Right forelimb (tissue), 1 donor: ENCODE measurements at regions not wholly inside any gene's neighbourhood (a gene's known extent, or its start where the extent isn't known, plus 50 kb on each side); places are given as distances from the start of the nearest gene placed in this dataset.

ENCODE experiments used
- DNase-seq: peaks from one replicate; pipeline ENCODE4 v3.0.0-alpha.2; 2018

GRCh38 chr1:82455342-82455741 is 654.6 kb downstream of the ADGRL2 start:
- no peak for DNase-seq

GRCh38 chr1:82454431-82454830 is 653.7 kb downstream of the ADGRL2 start:
- DNase-seq, result no peak

GRCh38 chr1:82453511-82454185 is 652.9 kb downstream of the ADGRL2 start:
- no peak for DNase-seq

GRCh38 chr1:82452096-82452495 is 651.4 kb downstream of the ADGRL2 start:
- DNase-seq, result no peak

GRCh38 chr1:82451191-82451590 is 650.5 kb downstream of the ADGRL2 start:
- no peak for DNase-seq

GRCh38 chr1:82449506-82450057 is 648.8 kb downstream of the ADGRL2 start:
- DNase-seq, result no peak

- DNase-seq, result no peak
Measured at GRCh38 chr1:82446955-82447354, 646.2 kb downstream of the ADGRL2 start.

- DNase-seq, result no peak
Measured at GRCh38 chr1:82446236-82446635, 645.5 kb downstream of the ADGRL2 start.

- no peak for DNase-seq
Measured at GRCh38 chr1:82445827-82446226, 645.1 kb downstream of the ADGRL2 start.

GRCh38 chr1:82445132-82445531 is 644.4 kb downstream of the ADGRL2 start:
- no peak for DNase-seq

- no peak for DNase-seq
Measured at GRCh38 chr1:82441402-82441801, 640.7 kb downstream of the ADGRL2 start.

GRCh38 chr1:82423174-82423815 is 622.6 kb downstream of the ADGRL2 start:
- no peak for DNase-seq

GRCh38 chr1:82421782-82422181 is 621.0 kb downstream of the ADGRL2 start:
- DNase-seq, result no peak

GRCh38 chr1:82420584-82420983 is 619.9 kb downstream of the ADGRL2 start:
- no peak for DNase-seq

- no peak for DNase-seq
Measured at GRCh38 chr1:82411605-82412004, 610.9 kb downstream of the ADGRL2 start.

GRCh38 chr1:82405333-82405732 is 604.6 kb downstream of the ADGRL2 start:
- no peak for DNase-seq

- DNase-seq, result no peak
Measured at GRCh38 chr1:82401116-82401515, 600.4 kb downstream of the ADGRL2 start.

GRCh38 chr1:82400521-82400920 is 599.8 kb downstream of the ADGRL2 start:
- no peak for DNase-seq

- no peak for DNase-seq
Measured at GRCh38 chr1:82399093-82399492, 598.4 kb downstream of the ADGRL2 start.

- no peak for DNase-seq
Measured at GRCh38 chr1:82398357-82398756, 597.6 kb downstream of the ADGRL2 start.

GRCh38 chr1:82395440-82395839 is 594.7 kb downstream of the ADGRL2 start:
- no peak for DNase-seq

GRCh38 chr1:82392946-82393345 is 592.2 kb downstream of the ADGRL2 start:
- no peak for DNase-seq

- no peak for DNase-seq
Measured at GRCh38 chr1:82392513-82392912, 591.8 kb downstream of the ADGRL2 start.

- no peak for DNase-seq
Measured at GRCh38 chr1:82391712-82392111, 591.0 kb downstream of the ADGRL2 start.

GRCh38 chr1:82390627-82391026 is 589.9 kb downstream of the ADGRL2 start:
- no peak for DNase-seq
